Stimulated activated naive CD8-positive, alpha-beta T cell treated with anti-CD3 and anti-CD28 coated beads, Interleukin-15, amount 100 ng/mL, for 72 hours (primary cell): ENCODE measurements at regions not wholly inside any gene's neighbourhood (a gene's known extent, or its start where the extent isn't known, plus 50 kb on each side); places are given as distances from the start of the nearest gene placed in this dataset.

ENCODE experiments used
- ATAC-seq: fragments of 150-1000 bp; cut with Tn5 transposase; 2 replicates; pipeline ENCODE4 v1.10.0; 2021; ENCODE audit warnings: mild to moderate bottlenecking, moderate library complexity
- DNase-seq, 2 donors: peaks; one replicate each; pipeline ENCODE4 v3.0.0; 2021 to 2022
- H3K27ac Mint-ChIP-seq, 2 donors: one replicate each; pipeline ENCODE4 v1.8.0; 2022; ENCODE audit warnings: mild to moderate bottlenecking in 2 of 2, mixed read lengths in 2 of 2, moderate library complexity in 2 of 2
- H3K27me3 Mint-ChIP-seq: one replicate; pipeline ENCODE4 v1.8.0; 2022; ENCODE audit warnings: mixed read lengths
- H3K4me1 Mint-ChIP-seq: one replicate; pipeline ENCODE4 v1.8.0; 2022; ENCODE audit warnings: mild to moderate bottlenecking, mixed read lengths
- H3K4me3 Mint-ChIP-seq, 2 donors: one replicate each; pipeline ENCODE4 v1.8.0; 2022; ENCODE audit warnings: mild to moderate bottlenecking in 2 of 2, mixed read lengths in 2 of 2, moderate library complexity in 1 of 2
- H3K9me3 Mint-ChIP-seq, 2 donors: one replicate each; pipeline ENCODE4 v1.8.0; 2022; ENCODE audit warnings: mixed read lengths in 2 of 2

GRCh38 chr17:5678171-5678570 is 93.9 kb upstream of the NLRP1 start:
- Mint-ChIP-seq H3K4me3 (no peak overlapping the region), H3K27ac (no peak overlapping the region), H3K27me3 (peaks cover 51% of the 10 kb centered on the region), H3K9me3 (peaks cover 0 to 11% of the 10 kb centered on the region in 2 donors), H3K4me1 (no peaks in the 10 kb centered on the region)
- ATAC-seq (no peak), DNase-seq (no peak)

GRCh38 chr17:5680766-5681165 is 96.5 kb upstream of the NLRP1 start:
- Mint-ChIP-seq H3K27ac (no peak overlapping the region), H3K4me3 (no peak overlapping the region), H3K4me1 (no peaks in the 10 kb centered on the region), H3K27me3 (peaks cover 43% of the 10 kb centered on the region), H3K9me3 (peaks cover 0 to 6% of the 10 kb centered on the region in 2 donors)
- ATAC-seq = no peak
- DNase-seq = no peak

GRCh38 chr17:5683241-5683640 is 98.9 kb upstream of the NLRP1 start:
- Mint-ChIP-seq H3K4me3 (no peak overlapping the region), H3K9me3 (peaks cover 0 to 6% of the 10 kb centered on the region in 2 donors), H3K4me1 (no peaks in the 10 kb centered on the region), H3K27ac (no peak overlapping the region), H3K27me3 (peaks cover 35% of the 10 kb centered on the region)
- DNase-seq = no peak
- no peak for ATAC-seq

GRCh38 chr17:5686074-5686635 is 101.8 kb upstream of the NLRP1 start:
- no peak overlapping the region for H3K4me3 Mint-ChIP-seq
- H3K27ac Mint-ChIP-seq = no peak overlapping the region
- ATAC-seq = no peak
- DNase-seq = no peak
- H3K9me3 Mint-ChIP-seq = no peaks in the 10 kb centered on the region
- peaks cover 21% of the 10 kb centered on the region for H3K27me3 Mint-ChIP-seq
- H3K4me1 Mint-ChIP-seq = no peaks in the 10 kb centered on the region

GRCh38 chr17:5687646-5688045 is 103.3 kb upstream of the NLRP1 start:
- no peak overlapping the region for H3K27ac Mint-ChIP-seq
- ATAC-seq = no peak
- peaks cover 8% of the 10 kb centered on the region for H3K27me3 Mint-ChIP-seq
- no peaks in the 10 kb centered on the region for H3K4me1 Mint-ChIP-seq
- no peak for DNase-seq
- no peaks in the 10 kb centered on the region for H3K9me3 Mint-ChIP-seq
- H3K4me3 Mint-ChIP-seq = no peak overlapping the region

- Mint-ChIP-seq H3K4me3 (no peak overlapping the region), H3K9me3 (no peaks in the 10 kb centered on the region), H3K27ac (no peak overlapping the region), H3K4me1 (no peaks in the 10 kb centered on the region), H3K27me3 (peaks cover 6% of the 10 kb centered on the region)
- DNase-seq (no peak), ATAC-seq (no peak)
Observed at GRCh38 chr17:5693821-5694220, 109.5 kb upstream of the NLRP1 start.

- DNase-seq (no peak), ATAC-seq (no peak)
- no peaks in the 10 kb centered on the region for H3K4me1 Mint-ChIP-seq
- H3K9me3 Mint-ChIP-seq = no peaks in the 10 kb centered on the region
- H3K4me3 Mint-ChIP-seq = no peak overlapping the region
- peaks cover 13% of the 10 kb centered on the region for H3K27me3 Mint-ChIP-seq
- no peak overlapping the region for H3K27ac Mint-ChIP-seq
Observed at GRCh38 chr17:5694551-5694950, 110.2 kb upstream of the NLRP1 start.

GRCh38 chr17:5695480-5695879 is 111.2 kb upstream of the NLRP1 start:
- no peaks in the 10 kb centered on the region for H3K9me3 Mint-ChIP-seq
- DNase-seq (no peak), ATAC-seq (no peak)
- no peak overlapping the region for H3K4me3 Mint-ChIP-seq
- no peak overlapping the region for H3K27ac Mint-ChIP-seq
- no peaks in the 10 kb centered on the region for H3K4me1 Mint-ChIP-seq
- H3K27me3 Mint-ChIP-seq = peaks cover 14% of the 10 kb centered on the region

GRCh38 chr17:5698959-5699358 is 114.7 kb upstream of the NLRP1 start:
- no peak for DNase-seq
- Mint-ChIP-seq H3K9me3 (no peaks in the 10 kb centered on the region), H3K4me1 (no peaks in the 10 kb centered on the region), H3K4me3 (no peak overlapping the region), H3K27me3 (peaks cover 14% of the 10 kb centered on the region), H3K27ac (no peak overlapping the region)
- ATAC-seq = no peak

- DNase-seq (no peak), ATAC-seq (no peak)
- Mint-ChIP-seq H3K27ac (no peak overlapping the region), H3K4me3 (no peak overlapping the region), H3K27me3 (peaks cover 14% of the 10 kb centered on the region), H3K4me1 (no peaks in the 10 kb centered on the region), H3K9me3 (no peaks in the 10 kb centered on the region)
Observed at GRCh38 chr17:5699814-5700213, 115.5 kb upstream of the NLRP1 start.

GRCh38 chr17:5700745-5701144 is 116.4 kb upstream of the NLRP1 start:
- Mint-ChIP-seq H3K27me3 (peaks cover 14% of the 10 kb centered on the region), H3K27ac (no peak overlapping the region), H3K4me1 (no peaks in the 10 kb centered on the region), H3K9me3 (no peaks in the 10 kb centered on the region), H3K4me3 (no peak overlapping the region)
- DNase-seq = no peak
- no peak for ATAC-seq

GRCh38 chr17:5701381-5701780 is 117.1 kb upstream of the NLRP1 start:
- Mint-ChIP-seq H3K9me3 (no peaks in the 10 kb centered on the region), H3K4me1 (no peaks in the 10 kb centered on the region), H3K4me3 (no peak overlapping the region), H3K27me3 (peaks cover 14% of the 10 kb centered on the region), H3K27ac (no peak overlapping the region)
- ATAC-seq (no peak), DNase-seq (no peak)

GRCh38 chr17:5702951-5703510 is 118.7 kb upstream of the NLRP1 start:
- Mint-ChIP-seq H3K4me1 (no peaks in the 10 kb centered on the region), H3K27me3 (peaks cover 14% of the 10 kb centered on the region), H3K27ac (no peak overlapping the region), H3K9me3 (no peaks in the 10 kb centered on the region), H3K4me3 (no peak overlapping the region)
- ATAC-seq = no peak
- no peak for DNase-seq

- no peak for ATAC-seq
- Mint-ChIP-seq H3K9me3 (no peaks in the 10 kb centered on the region), H3K27me3 (peaks cover 9% of the 10 kb centered on the region), H3K27ac (no peak overlapping the region), H3K4me3 (no peak overlapping the region), H3K4me1 (no peaks in the 10 kb centered on the region)
- DNase-seq = no peak
Observed at GRCh38 chr17:5703736-5704135, 119.4 kb upstream of the NLRP1 start.

GRCh38 chr17:5705081-5705875 is 121.0 kb upstream of the NLRP1 start:
- ATAC-seq (no peak), DNase-seq (peak in 1 of 2 donors; percentile 13)
- Mint-ChIP-seq H3K27me3 (peaks cover 4% of the 10 kb centered on the region), H3K9me3 (peaks cover 4% of the 10 kb centered on the region in 2 donors), H3K4me1 (no peaks in the 10 kb centered on the region), H3K27ac (no peak overlapping the region), H3K4me3 (no peak overlapping the region)

GRCh38 chr17:5705876-5706576 is 121.7 kb upstream of the NLRP1 start:
- Mint-ChIP-seq H3K27me3 (peaks cover 12% of the 10 kb centered on the region), H3K4me1 (no peaks in the 10 kb centered on the region), H3K27ac (peak overlapping the region; percentile 44 to 59), H3K9me3 (peaks cover 6 to 7% of the 10 kb centered on the region in 2 donors), H3K4me3 (no peak overlapping the region)
- no peak for ATAC-seq
- DNase-seq = no peak
